HG03439 (cell line): ENCODE measurements at regions not wholly inside any gene's neighbourhood (a gene's known extent, or its start where the extent isn't known, plus 50 kb on each side); places are given as distances from the start of the nearest gene placed in this dataset.
"Not testable (repeated sequence)": the region's sequence is repeated elsewhere in the genome, so short reads cannot be mapped to it uniquely, and the experiment has no call there.

Source experiments
- ATAC-seq: cut with Tn5 transposase; IDR thresholded peaks from one replicate; pipeline ENCODE4 v1.9.1; 2021; ENCODE audit warnings: mild to moderate bottlenecking, moderate library complexity; ENCODE audit not compliant: unreplicated experiment

- no peak for ATAC-seq
These were observed 251.6 kb downstream of the RPLP1 start for GRCh38 chr15:69704229-69704628.

GRCh38 chr15:69704700-69705099, 252.1 kb downstream of the RPLP1 start:
- ATAC-seq, result no peak

GRCh38 chr15:69706353-69707097, 253.9 kb downstream of the RPLP1 start:
- no peak for ATAC-seq

GRCh38 chr15:69707241-69707640, 254.6 kb downstream of the RPLP1 start:
- not testable (repeated sequence) for ATAC-seq

- ATAC-seq, result not testable (repeated sequence)
These were observed 256.0 kb downstream of the RPLP1 start for GRCh38 chr15:69708436-69709122.

- ATAC-seq, result no peak
These were observed 260.4 kb downstream of the RPLP1 start for GRCh38 chr15:69712991-69713390.

- ATAC-seq, result no peak
These were observed 261.3 kb downstream of the RPLP1 start for GRCh38 chr15:69713726-69714559.

- no peak for ATAC-seq
These were observed 262.6 kb downstream of the RPLP1 start for GRCh38 chr15:69715210-69715609.

GRCh38 chr15:69718436-69718835, 265.8 kb downstream of the RPLP1 start:
- ATAC-seq, result no peak

GRCh38 chr15:69718916-69719315, 266.3 kb downstream of the RPLP1 start:
- ATAC-seq, result no peak

GRCh38 chr15:69719527-69720240, 267.1 kb downstream of the RPLP1 start:
- no peak for ATAC-seq

- ATAC-seq, result no peak
These were observed 267.9 kb downstream of the RPLP1 start for GRCh38 chr15:69720536-69720935.

- ATAC-seq, result no peak
These were observed 270.3 kb downstream of the RPLP1 start for GRCh38 chr15:69722924-69723323.

- no peak for ATAC-seq
These were observed 270.9 kb downstream of the RPLP1 start for GRCh38 chr15:69723404-69724096.

GRCh38 chr15:69724333-69724732, 271.7 kb downstream of the RPLP1 start:
- ATAC-seq, result no peak

- ATAC-seq, result no peak
These were observed 272.7 kb downstream of the RPLP1 start for GRCh38 chr15:69725275-69725674.

GRCh38 chr15:69725957-69726356, 273.3 kb downstream of the RPLP1 start:
- ATAC-seq, result no peak

GRCh38 chr15:69727121-69727924, 274.7 kb downstream of the RPLP1 start:
- ATAC-seq, result no peak

GRCh38 chr15:69729167-69729748, 276.6 kb downstream of the RPLP1 start:
- no peak for ATAC-seq
